Fibroblast of lung (primary cell): ENCODE measurements at regions not wholly inside any gene's neighbourhood (a gene's known extent, or its start where the extent isn't known, plus 50 kb on each side); places are given as distances from the start of the nearest gene placed in this dataset.

Source experiments
- DNase-seq, 2 donors: peaks; one replicate each; pipeline versions ENCODE4 v3.0.0 to v3.0.0-alpha.2; 2010; ENCODE audit warnings: low read depth in 2 of 2
- H2AFZ ChIP-seq: 2 replicates; pipeline ENCODE4 v1.5.1; 2012; ENCODE audit warnings: low read length, control low read depth, inconsistent platforms
- H3K27ac ChIP-seq: 2 replicates; pipeline ENCODE4 v1.5.1; 2011; ENCODE audit warnings: low read length, control low read depth; ENCODE audit not compliant: insufficient read depth
- H3K27me3 ChIP-seq: 2 replicates; pipeline ENCODE4 v1.5.1; 2011; ENCODE audit warnings: mild to moderate bottlenecking, low read length; ENCODE audit not compliant: control insufficient read depth, insufficient read depth
- H3K36me3 ChIP-seq: 2 replicates; pipeline ENCODE4 v1.5.1; 2011; ENCODE audit warnings: low read length; ENCODE audit not compliant: control insufficient read depth, insufficient read depth
- H3K4me1 ChIP-seq: 2 replicates; pipeline ENCODE4 v1.5.1; 2011; ENCODE audit warnings: low read length; ENCODE audit not compliant: control insufficient read depth, insufficient read depth; ENCODE audit errors: extremely low read depth
- H3K4me2 ChIP-seq: 2 replicates; pipeline ENCODE4 v1.5.1; 2011; ENCODE audit warnings: low read length, control low read depth; ENCODE audit not compliant: insufficient read depth; ENCODE audit errors: extremely low read depth
- H3K4me3 ChIP-seq, 4 experiments: fragments of 200-600 bp in 1 of 4; sonication (generic) in 1 of 4; replicated peaks in 1 of 4; 2 replicates each; pipeline ENCODE4 v1.5.1; 2011 to 2016; ENCODE audit warnings: low read length in 4 of 4, low read depth in 3 of 4, mild to moderate bottlenecking in 3 of 4, control low read depth in 2 of 4, inconsistent platforms in 1 of 4, mixed read lengths in 1 of 4; ENCODE audit not compliant: insufficient read depth in 1 of 4; ENCODE audit errors: control extremely low read depth in 1 of 4
- H3K79me2 ChIP-seq: 2 replicates; pipeline ENCODE4 v1.5.1; 2012; ENCODE audit warnings: mild to moderate bottlenecking, low read length, inconsistent platforms; ENCODE audit not compliant: control insufficient read depth, insufficient read depth
- H3K9ac ChIP-seq: 2 replicates; pipeline ENCODE4 v1.5.1; 2011; ENCODE audit warnings: mild to moderate bottlenecking, low read length, control low read depth; ENCODE audit not compliant: insufficient read depth
- H3K9me3 ChIP-seq: 2 replicates; pipeline ENCODE4 v1.5.1; 2012; ENCODE audit warnings: low read depth, low read length; ENCODE audit not compliant: control insufficient read depth, insufficient read depth
- H4K20me1 ChIP-seq: 2 replicates; pipeline ENCODE4 v1.5.1; 2011; ENCODE audit warnings: low read length; ENCODE audit not compliant: control insufficient read depth, insufficient read depth; ENCODE audit errors: extremely low read depth
- EZH2 ChIP-seq: IDR thresholded peaks from 2 replicates; pipeline ENCODE4 v1.5.1; 2012; ENCODE audit warnings: low read length, control low read depth, mild to moderate bottlenecking; ENCODE audit errors: missing control alignments
- TF ChIP-seq, protein P1 (sequence below), 2 donors: IDR thresholded peaks in 1 of 2; conservative IDR thresholded peaks in 1 of 2; 1 replicate in 1 of 2; 2 replicates in 1 of 2; pipeline ENCODE4 v1.5.1; 2011 to 2012; ENCODE audit warnings: low read length in 2 of 2, control low read depth in 1 of 2, inconsistent platforms in 1 of 2, low read depth in 1 of 2, mild to moderate bottlenecking in 1 of 2

DNA sequence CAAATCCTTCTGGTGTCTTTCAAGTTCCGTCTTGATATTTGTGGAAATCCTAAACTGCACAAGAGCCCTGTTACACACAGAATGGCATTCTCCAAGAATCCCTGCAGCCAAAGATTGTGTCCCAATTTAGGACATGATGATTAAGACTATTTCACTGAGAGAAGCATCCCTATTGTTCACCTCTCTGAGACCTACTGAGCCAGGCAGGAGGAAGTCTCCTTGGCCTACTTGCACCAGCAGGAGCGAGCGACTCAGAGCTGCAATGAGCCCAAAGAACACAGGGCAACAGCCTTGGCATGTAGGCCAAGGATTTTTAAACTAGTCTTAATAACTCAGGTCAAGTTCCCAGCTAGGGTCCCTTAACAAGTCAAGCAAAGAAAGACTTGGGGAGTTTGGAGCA is 79.4 kb upstream of the RUNX1 start:
- TF ChIP-seq, protein P1, sequence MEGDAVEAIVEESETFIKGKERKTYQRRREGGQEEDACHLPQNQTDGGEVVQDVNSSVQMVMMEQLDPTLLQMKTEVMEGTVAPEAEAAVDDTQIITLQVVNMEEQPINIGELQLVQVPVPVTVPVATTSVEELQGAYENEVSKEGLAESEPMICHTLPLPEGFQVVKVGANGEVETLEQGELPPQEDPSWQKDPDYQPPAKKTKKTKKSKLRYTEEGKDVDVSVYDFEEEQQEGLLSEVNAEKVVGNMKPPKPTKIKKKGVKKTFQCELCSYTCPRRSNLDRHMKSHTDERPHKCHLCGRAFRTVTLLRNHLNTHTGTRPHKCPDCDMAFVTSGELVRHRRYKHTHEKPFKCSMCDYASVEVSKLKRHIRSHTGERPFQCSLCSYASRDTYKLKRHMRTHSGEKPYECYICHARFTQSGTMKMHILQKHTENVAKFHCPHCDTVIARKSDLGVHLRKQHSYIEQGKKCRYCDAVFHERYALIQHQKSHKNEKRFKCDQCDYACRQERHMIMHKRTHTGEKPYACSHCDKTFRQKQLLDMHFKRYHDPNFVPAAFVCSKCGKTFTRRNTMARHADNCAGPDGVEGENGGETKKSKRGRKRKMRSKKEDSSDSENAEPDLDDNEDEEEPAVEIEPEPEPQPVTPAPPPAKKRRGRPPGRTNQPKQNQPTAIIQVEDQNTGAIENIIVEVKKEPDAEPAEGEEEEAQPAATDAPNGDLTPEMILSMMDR (conservative IDR thresholded peaks at IDR 0.05 in 1 of 2, IDR thresholded peaks at IDR 0.05 in 1 of 2; ENCODE audit: low read depth in 1 of 2, low read length in 2 of 2), result no peak
- no peak for TF ChIP-seq EZH2
- Histone ChIP-seq H3K27me3 (no peaks in the 10 kb centered on the region), H3K27ac (no peak overlapping the region), H3K9me3 (no peaks in the 10 kb centered on the region), H3K9ac (no peak overlapping the region), H3K4me1 (no peaks in the 10 kb centered on the region), H3K79me2 (no peaks in the 10 kb centered on the region), H4K20me1 (no peaks in the 10 kb centered on the region), H3K4me2 (no peak overlapping the region), H3K36me3 (no peaks in the 10 kb centered on the region), H2AFZ (no peak overlapping the region), H3K4me3 (no peak overlapping the region)
- no peak for DNase-seq

DNA sequence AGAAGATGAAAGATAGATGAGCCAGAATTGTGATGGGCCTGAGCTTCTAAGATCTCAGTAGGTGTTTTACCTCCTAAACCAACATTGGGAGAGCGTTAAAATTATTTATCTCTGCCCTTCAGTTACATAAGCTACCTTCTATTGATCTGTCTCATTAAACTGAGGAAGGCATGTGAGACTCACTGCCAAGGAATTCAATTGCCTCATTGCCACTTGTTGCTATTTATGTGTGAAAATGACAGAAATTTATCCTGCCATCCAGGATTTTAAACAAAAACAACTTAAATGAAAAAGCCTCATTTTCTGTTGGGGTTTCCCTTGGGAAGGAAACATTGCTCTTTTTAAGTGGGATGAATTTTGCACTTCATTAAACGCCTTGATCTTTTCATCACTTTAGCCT is 78.7 kb upstream of the RUNX1 start:
- no peaks in the 10 kb centered on the region for H3K36me3 ChIP-seq
- no peak overlapping the region for H3K9ac ChIP-seq
- TF ChIP-seq, protein P1 (conservative IDR thresholded peaks at IDR 0.05 in 1 of 2, IDR thresholded peaks at IDR 0.05 in 1 of 2; ENCODE audit: low read depth in 1 of 2, low read length in 2 of 2), result no peak
- TF ChIP-seq EZH2, result no peak
- no peaks in the 10 kb centered on the region for H3K4me1 ChIP-seq
- no peaks in the 10 kb centered on the region for H3K9me3 ChIP-seq
- DNase-seq, result peak in 1 of 2 donors; percentile 42
- no peak overlapping the region for H3K4me2 ChIP-seq
- H2AFZ ChIP-seq, result no peak overlapping the region
- H3K79me2 ChIP-seq, result no peaks in the 10 kb centered on the region
- no peaks in the 10 kb centered on the region for H3K27me3 ChIP-seq
- no peak overlapping the region for H3K27ac ChIP-seq
- no peaks in the 10 kb centered on the region for H4K20me1 ChIP-seq
- no peak overlapping the region for H3K4me3 ChIP-seq

DNA sequence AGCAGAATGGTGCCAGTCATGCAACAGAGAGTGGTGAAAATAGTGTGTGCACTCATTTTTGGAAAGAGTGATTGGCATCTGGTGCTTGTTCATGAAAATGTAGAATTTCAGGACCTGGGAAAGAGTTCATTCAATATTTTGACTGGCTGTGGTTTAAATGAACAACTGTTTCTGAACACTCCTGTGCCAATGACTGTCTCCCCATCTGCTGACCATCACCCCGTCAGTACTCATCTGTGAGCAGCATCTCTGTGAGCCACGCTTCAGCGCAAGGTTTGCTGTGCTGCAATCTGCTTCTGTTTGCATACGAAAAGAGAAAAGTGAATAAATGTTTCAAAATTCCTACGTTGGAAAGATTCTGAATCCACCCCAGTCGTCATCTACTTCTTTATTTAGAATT is 77.9 kb upstream of the RUNX1 start:
- H3K4me2 ChIP-seq, result no peak overlapping the region
- H4K20me1 ChIP-seq, result no peaks in the 10 kb centered on the region
- no peak overlapping the region for H3K4me3 ChIP-seq
- H3K9ac ChIP-seq, result no peak overlapping the region
- H3K36me3 ChIP-seq, result no peaks in the 10 kb centered on the region
- no peaks in the 10 kb centered on the region for H3K27me3 ChIP-seq
- no peaks in the 10 kb centered on the region for H3K4me1 ChIP-seq
- no peak for TF ChIP-seq EZH2
- H3K9me3 ChIP-seq, result no peaks in the 10 kb centered on the region
- H3K79me2 ChIP-seq, result no peaks in the 10 kb centered on the region
- DNase-seq, result no peak
- no peak overlapping the region for H2AFZ ChIP-seq
- no peak overlapping the region for H3K27ac ChIP-seq
